Right lobe of liver (tissue), 6 donors: ENCODE measurements at regions not wholly inside any gene's neighbourhood (a gene's known extent, or its start where the extent isn't known, plus 50 kb on each side); places are given as distances from the start of the nearest gene placed in this dataset.
"Not testable (repeated sequence)": the region's sequence is repeated elsewhere in the genome, so short reads cannot be mapped to it uniquely, and the experiment has no call there.

Experiments used
- ATAC-seq, 4 donors: fragments of 200-7000 bp; cut with Tn5 transposase; one replicate each; pipeline ENCODE4 v1.9.1; 2020; ENCODE audit warnings: mild to moderate bottlenecking in 4 of 4, moderate library complexity in 4 of 4
- DNase-seq, 3 donors: peaks; one replicate each; pipeline ENCODE4 v3.0.0-alpha.2; 2020
- H3K27ac ChIP-seq, 3 donors: fragments of 200-600 bp; one replicate each; pipeline ENCODE4 v1.8.0; 2022
- H3K27me3 ChIP-seq, 2 donors: fragments of 200-600 bp; one replicate each; pipeline ENCODE4 v1.8.0; 2022
- H3K36me3 ChIP-seq, 4 donors: fragments of 200-600 bp; sonication (generic) in 1 of 4; one replicate each; pipeline versions ENCODE4 v1.5.1 to v1.8.0; 2017 to 2022; ENCODE audit warnings: control low read depth in 1 of 4
- H3K4me1 ChIP-seq, 4 donors: fragments of 200-600 bp; sonication (generic) in 1 of 4; one replicate each; pipeline versions ENCODE4 v1.5.1 to v1.8.0; 2017 to 2022; ENCODE audit warnings: control low read depth in 1 of 4
- H3K4me3 ChIP-seq, 3 donors: fragments of 200-600 bp; one replicate each; pipeline ENCODE4 v1.8.0; 2022
- H3K9me3 ChIP-seq, 4 donors: fragments of 200-600 bp; sonication (generic) in 1 of 4; one replicate each; pipeline versions ENCODE4 v1.5.1 to v1.8.0; 2017 to 2022; ENCODE audit warnings: control low read depth in 1 of 4
- POLR2A ChIP-seq: fragments of 450-650 bp; IDR thresholded peaks from one replicate; pipeline ENCODE4 v1.6.1; 2017; ENCODE audit warnings: antibody characterized with exemption, mild to moderate bottlenecking
- WGBS: methylation state at CpG from one replicate; pipeline ENCODE4 v1.1.6; 2018; ENCODE audit warnings: low coverage, low lambda C conversion rate; ENCODE audit not compliant: insufficient coverage; ENCODE audit errors: missing lambda C conversion rate; 5-methylcytosine and 5-hydroxymethylcytosine counted together
- intact Hi-C, 2 donors: fragments of 100-400 bp; cut with DNase I; formaldehyde crosslinking; loops; one replicate each; pipeline versions ENCODE4 v1.11.2 to v1.14.1; 2022
- TF ChIP-seq, protein P1 (sequence below), 4 donors: fragments of 200-600 bp in 3 of 4; fragments of 450-650 bp in 1 of 4; IDR thresholded peaks; one replicate each; pipeline versions ENCODE4 v1.5.1 to v1.8.0; 2016 to 2022; ENCODE audit warnings: antibody characterized with exemption in 4 of 4, mild to moderate bottlenecking in 2 of 4
- donor health status: DM: no; HTN: yes; CAD: no.
- donor health status: DM: no; HTN: no; CAD: no.
- donor health status: DM: no; HTN: no; CAD: no.
- donor health status: DM: no; HTN: yes; CAD: no.
- donor health status: DM: no; HTN: yes; CAD: no.

DNA sequence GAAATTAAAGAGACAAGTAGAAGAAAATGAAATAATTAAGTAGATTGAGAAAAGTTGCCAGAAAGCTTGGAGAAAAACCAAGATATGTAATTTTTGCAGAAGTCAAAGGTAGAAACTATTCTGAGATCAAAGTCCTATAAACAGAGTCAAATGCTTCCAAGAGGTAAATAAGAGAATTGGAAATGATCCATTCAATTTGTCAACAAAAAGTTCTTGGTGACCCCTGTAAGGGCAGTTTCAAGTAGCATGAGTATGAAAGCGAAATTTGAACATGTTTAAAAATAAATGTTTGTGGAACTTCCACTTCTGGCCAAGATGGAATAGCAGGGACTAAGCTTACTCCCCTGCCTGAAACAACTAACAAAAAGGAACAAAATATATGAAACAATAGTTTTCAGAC is 562.0 kb downstream of the SMARCA1 start:
- intact Hi-C loops, result no loop called here
- ATAC-seq (peak in 3 of 4 donors; percentile 25 to 72 (median 51)), DNase-seq (no peak)
- TF ChIP-seq, protein P1, sequence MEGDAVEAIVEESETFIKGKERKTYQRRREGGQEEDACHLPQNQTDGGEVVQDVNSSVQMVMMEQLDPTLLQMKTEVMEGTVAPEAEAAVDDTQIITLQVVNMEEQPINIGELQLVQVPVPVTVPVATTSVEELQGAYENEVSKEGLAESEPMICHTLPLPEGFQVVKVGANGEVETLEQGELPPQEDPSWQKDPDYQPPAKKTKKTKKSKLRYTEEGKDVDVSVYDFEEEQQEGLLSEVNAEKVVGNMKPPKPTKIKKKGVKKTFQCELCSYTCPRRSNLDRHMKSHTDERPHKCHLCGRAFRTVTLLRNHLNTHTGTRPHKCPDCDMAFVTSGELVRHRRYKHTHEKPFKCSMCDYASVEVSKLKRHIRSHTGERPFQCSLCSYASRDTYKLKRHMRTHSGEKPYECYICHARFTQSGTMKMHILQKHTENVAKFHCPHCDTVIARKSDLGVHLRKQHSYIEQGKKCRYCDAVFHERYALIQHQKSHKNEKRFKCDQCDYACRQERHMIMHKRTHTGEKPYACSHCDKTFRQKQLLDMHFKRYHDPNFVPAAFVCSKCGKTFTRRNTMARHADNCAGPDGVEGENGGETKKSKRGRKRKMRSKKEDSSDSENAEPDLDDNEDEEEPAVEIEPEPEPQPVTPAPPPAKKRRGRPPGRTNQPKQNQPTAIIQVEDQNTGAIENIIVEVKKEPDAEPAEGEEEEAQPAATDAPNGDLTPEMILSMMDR (IDR thresholded peaks at IDR 0.05), result no peak
- TF ChIP-seq POLR2A, result no peak
- Histone ChIP-seq H3K36me3 (no peaks in the 10 kb centered on the region), H3K27ac (no peak overlapping the region), H3K9me3 (no peaks in the 10 kb centered on the region), H3K27me3 (no peaks in the 10 kb centered on the region), H3K4me1 (peaks cover 0 to 12% (median 4%) of the 10 kb centered on the region in 4 donors), H3K4me3 (no peak overlapping the region)
- WGBS, result 11% methylated on average over 1 of the region's 1 CpG

DNA sequence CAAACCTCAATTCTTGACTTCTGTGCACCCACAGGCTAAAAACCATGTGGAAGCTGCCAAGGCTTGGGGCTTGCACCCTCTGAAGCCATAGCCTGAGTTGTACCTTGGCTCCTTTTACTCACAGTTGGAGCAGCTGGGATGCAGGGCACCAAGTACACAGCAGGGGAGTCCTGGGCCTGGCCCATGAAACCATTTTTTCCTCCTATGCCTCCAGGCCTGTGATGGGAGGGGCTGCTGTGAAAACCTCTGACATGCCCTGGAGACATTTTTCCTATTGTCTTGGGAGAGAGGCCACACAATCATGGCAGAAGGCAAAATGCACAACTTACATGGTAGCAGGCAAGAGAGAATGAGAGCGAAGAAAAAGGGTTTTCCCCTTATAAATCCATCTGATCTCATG is 568.6 kb downstream of the SMARCA1 start:
- H3K36me3 ChIP-seq, H3K4me1 ChIP-seq, ATAC-seq, H3K27ac ChIP-seq, H3K9me3 ChIP-seq, intact Hi-C loops, DNase-seq, H3K27me3 ChIP-seq, H3K4me3 ChIP-seq: not testable (repeated sequence)
- WGBS, result 75% methylated on average over 1 of the region's 1 CpG

DNA sequence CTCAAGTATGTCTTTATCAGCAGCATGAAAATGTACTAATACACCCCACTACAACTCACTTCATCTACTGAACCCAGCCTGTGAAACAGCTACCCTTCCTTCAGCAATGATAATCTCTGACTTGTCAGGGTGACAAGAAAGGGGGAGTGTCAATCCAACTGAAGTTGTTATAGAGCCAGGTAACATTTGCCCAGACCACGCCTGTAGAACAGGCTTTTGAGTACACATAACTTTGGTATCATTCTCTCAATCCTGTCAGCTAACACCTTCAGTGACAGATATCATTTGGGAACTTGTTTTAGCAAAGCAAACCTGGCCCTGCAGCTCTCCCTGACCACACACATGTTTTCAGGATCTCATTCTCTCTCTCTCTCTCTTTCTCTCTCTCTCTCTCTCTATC is 592.2 kb downstream of the SMARCA1 start:
- TF ChIP-seq, protein P1 (IDR thresholded peaks at IDR 0.05), result no peak
- Histone ChIP-seq H3K27me3 (no peaks in the 10 kb centered on the region), H3K27ac (no peak overlapping the region), H3K4me3 (no peak overlapping the region), H3K9me3 (no peaks in the 10 kb centered on the region), H3K4me1 (peaks cover 0 to 14% (median 6%) of the 10 kb centered on the region in 4 donors), H3K36me3 (no peaks in the 10 kb centered on the region)
- intact Hi-C loops, result no loop called here
- 22% methylated on average over 1 of the region's 1 CpG for WGBS
- DNase-seq, result no peak
- no peak for ATAC-seq

DNA sequence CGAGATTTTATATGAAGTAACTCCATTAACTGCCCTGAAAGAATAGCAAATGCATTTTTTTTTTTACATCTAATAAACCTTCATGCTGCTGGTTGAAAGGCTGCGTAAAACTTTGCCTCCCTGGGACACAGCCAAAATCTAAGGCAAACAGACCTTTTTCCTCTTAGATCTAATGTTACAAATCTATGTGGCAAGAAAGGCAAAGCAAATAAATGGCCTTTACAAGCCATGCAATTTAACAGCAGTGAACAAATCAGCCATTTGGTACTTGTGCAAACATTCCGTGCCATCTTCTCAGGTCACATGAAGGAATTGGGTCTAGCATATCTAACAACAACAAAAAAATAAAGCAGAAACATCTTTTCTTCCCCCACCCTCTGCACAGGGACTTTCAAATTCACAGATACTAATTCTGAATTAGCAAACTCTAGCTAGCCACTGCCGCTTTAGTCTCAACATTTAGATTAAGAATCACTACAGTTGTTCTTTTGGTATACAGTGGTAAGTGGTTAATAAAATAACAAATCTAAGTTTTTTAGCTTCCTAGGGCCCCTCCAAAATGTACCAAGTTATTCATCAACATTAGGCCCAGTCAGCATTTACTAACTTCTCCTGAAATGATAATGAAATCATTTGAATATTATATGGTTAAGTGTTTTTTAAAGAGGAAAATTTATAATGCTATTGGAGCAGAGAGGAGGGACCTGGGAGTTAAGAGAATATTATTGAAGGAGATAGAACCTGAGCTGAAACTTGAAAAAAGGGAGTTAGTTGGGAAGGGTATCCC is 593.8 kb downstream of the SMARCA1 start:
- H3K27me3 ChIP-seq, result no peaks in the 10 kb centered on the region
- no peak for TF ChIP-seq POLR2A
- TF ChIP-seq, protein P1 (IDR thresholded peaks at IDR 0.05), result no peak
- H3K36me3 ChIP-seq, result no peaks in the 10 kb centered on the region
- no peaks in the 10 kb centered on the region for H3K9me3 ChIP-seq
- peak in 1 of 3 donors; percentile 61 for DNase-seq
- peak; percentile 88 to 99 (median 92) for ATAC-seq
- WGBS, result 36% methylated on average over 4 of the region's 4 CpGs
- H3K4me1 ChIP-seq, result peaks cover 0 to 14% (median 6%) of the 10 kb centered on the region in 4 donors
- no peak overlapping the region for H3K4me3 ChIP-seq
- H3K27ac ChIP-seq, result no peak overlapping the region
- intact Hi-C loops, result no loop called here

DNA sequence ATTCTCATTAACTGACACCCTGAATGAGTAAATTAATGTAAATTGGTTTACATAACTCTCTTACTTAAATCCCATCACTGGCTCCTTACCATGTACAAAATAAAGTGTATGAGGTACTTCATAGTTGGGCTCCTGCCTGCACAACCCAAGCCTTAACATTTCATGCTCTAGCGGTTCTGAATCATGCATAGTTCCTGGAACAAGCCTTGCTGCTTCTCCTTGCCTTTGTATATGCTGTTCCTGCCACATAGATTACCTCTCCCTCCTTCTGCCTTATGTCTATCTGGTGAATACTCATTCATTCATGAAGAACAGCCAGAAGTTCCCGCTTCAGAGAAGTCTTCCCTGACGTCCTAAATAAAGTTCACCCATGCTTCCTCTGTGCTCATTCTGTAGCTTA is 594.7 kb downstream of the SMARCA1 start:
- ATAC-seq (peak in 1 of 4 donors; percentile 23), DNase-seq (no peak)
- intact Hi-C loops, result no loop called here
- Histone ChIP-seq H3K4me3 (no peak overlapping the region), H3K27ac (no peak overlapping the region), H3K4me1 (peaks cover 0 to 14% (median 6%) of the 10 kb centered on the region in 4 donors), H3K27me3 (no peaks in the 10 kb centered on the region), H3K36me3 (no peaks in the 10 kb centered on the region), H3K9me3 (no peaks in the 10 kb centered on the region)
- TF ChIP-seq, protein P1 (IDR thresholded peaks at IDR 0.05), result no peak
- TF ChIP-seq POLR2A, result no peak
- 29% methylated on average over 2 of the region's 3 CpGs for WGBS
